Hypothalamus (tissue), 51 donors: ENCODE measurements at regions not wholly inside any gene's neighbourhood (a gene's known extent, or its start where the extent isn't known, plus 50 kb on each side); places are given as distances from the start of the nearest gene placed in this dataset.

ENCODE experiments used
- DNase-seq, 51 donors: peaks; one replicate each; lab custom pipeline; 2025; lab: John Stamatoyannopoulos, UW

DNA sequence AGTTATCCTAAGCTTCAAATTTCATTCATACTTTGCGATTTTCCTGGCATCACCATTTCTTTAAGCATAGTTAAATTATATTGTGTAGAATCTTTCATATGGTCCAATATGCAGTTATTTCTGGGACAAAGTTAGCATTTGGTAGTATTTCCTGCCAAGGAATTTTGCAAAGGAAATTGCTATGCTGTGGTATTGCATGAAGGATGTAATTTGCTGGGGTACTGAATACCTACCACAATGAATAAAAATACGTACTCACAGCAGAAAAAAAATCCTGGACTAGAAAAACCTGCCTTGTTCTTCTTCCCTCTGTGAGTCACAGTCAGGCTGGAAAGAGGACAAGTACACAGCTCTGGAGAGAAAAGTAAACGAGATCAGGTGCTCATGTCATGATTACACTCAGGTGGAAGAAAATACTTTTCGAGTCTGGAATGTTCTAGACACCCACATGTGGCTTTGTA is 241.2 kb downstream of the PTBP2 start:
- no peak for DNase-seq

DNA sequence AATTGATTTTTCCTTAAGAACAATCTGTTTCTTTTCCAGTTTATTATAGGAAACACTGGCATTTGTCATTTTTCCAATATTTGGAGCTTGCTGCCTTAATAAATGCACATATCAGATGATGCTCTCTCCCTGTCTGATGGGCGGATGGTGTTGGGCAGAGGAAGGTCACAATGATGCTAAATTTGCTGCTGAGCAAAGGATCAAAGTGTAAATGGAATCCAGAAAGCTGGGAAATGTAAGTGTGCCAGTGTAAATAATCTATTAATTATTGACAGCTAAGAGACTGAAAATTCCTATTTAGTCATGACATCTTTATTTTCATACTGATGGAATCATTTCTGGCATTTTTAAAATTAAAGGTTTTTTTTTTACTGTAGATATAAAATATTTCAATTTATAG is 243.2 kb downstream of the PTBP2 start:
- DNase-seq: no peak

GRCh38 chr1:96966536-96967138 is 245.1 kb downstream of the PTBP2 start:
- DNase-seq: peak in 48 of 51 donors; percentile 1 to 79 (median 48)

GRCh38 chr1:96967311-96967710 is 245.7 kb downstream of the PTBP2 start:
- no peak for DNase-seq

GRCh38 chr1:96968541-96968940 is 247.0 kb downstream of the PTBP2 start:
- peak in 7 of 51 donors; percentile 0 to 16 (median 4) for DNase-seq

- no peak for DNase-seq
Observed at GRCh38 chr1:96968983-96969382, 247.4 kb downstream of the PTBP2 start.

DNA sequence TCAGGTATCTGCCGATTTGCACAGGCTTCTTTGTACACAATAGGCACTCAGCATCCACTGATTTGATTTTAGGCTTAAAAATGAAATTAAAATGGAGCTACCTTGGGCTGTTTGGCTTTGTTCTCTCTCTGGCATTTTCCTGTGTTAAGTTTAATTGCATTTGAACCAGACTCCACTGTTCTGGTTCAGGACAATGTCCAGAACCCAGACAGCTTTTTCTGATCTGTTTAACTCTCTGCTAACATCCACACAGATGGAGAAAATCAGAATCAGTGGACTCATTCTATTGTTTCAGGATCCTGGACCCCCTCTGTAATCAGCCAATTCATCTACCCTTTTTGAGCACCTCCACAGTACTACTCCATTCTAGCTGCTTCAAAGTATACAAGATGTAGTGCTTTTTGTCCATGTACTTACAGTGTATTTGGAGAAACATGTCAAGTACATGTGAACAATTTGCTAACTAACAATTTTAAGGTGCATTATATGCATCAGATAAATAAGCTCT is 248.1 kb downstream of the PTBP2 start:
- no peak for DNase-seq

GRCh38 chr1:96971439-96971838 is 249.9 kb downstream of the PTBP2 start:
- DNase-seq: no peak

- DNase-seq: no peak
Observed at GRCh38 chr1:96971849-96972602, 250.4 kb downstream of the PTBP2 start.

GRCh38 chr1:96973605-96974004 is 252.0 kb downstream of the PTBP2 start:
- DNase-seq: no peak

DNA sequence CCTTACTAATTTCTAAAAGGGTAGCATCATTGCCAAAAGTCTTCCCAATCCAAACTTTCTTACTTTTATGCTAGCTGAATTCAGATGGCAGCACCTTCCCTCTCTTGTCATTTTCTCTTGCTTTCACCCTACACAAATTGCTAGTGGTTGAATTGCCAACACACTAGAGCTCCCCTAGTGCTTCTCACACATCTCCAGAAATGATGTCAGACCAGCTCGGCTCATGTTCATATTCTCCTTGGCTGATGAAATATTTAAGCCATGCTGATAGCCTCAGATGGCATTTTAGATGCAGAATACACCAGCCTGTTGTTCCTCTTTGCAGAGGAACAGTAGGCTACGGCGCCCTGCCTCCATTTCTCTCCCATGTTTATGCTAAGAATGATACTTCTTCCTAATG is 256.9 kb downstream of the PTBP2 start:
- no peak for DNase-seq

- no peak for DNase-seq
Observed at GRCh38 chr1:96978901-96979300, 257.3 kb downstream of the PTBP2 start.

GRCh38 chr1:96979304-96980268 is 258.0 kb downstream of the PTBP2 start:
- DNase-seq: no peak

GRCh38 chr1:96980448-96980847 is 258.9 kb downstream of the PTBP2 start:
- DNase-seq: no peak

DNA sequence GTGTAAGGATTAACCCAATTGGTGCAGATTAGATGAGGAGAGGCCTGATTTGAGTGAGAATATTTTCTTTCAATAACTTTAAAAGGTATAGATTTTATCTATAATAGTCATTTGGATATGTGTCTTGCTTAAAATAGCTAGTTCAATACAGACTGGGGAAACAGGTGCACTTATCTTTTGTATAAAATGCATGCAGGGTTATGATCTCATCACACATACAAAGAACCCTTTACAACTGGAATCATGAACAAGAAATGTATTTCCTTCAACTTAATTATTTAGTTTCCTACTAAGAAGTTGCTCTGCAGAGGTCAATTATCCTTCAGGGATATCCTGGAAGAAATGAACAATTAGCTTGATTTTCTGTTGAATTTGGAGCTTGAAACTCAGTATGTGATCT is 259.6 kb downstream of the PTBP2 start:
- DNase-seq: no peak

DNA sequence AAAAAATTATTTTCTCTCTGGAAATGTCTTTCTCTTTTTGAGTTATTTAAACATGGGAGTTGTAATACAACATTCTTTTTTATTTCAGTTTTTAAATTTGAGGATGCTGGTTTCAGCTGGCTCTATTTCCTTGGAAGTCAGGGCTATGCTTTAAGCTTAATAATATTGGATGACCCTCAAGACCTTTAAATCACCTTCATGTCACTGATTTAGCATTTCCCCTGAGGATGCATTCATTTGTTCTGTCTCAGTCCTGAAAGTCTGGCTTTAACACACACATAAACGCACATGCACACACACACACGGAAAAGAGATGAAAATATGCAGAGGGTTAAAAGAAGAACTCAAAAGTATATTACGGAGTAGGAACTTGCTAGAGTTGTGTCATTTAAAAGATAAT is 260.5 kb downstream of the PTBP2 start:
- no peak for DNase-seq

- no peak for DNase-seq
Observed at GRCh38 chr1:96983866-96984265, 262.3 kb downstream of the PTBP2 start.

- DNase-seq: no peak
Observed at GRCh38 chr1:96987186-96987703, 265.7 kb downstream of the PTBP2 start.

- DNase-seq: no peak
Observed at GRCh38 chr1:96989302-96989701, 267.7 kb downstream of the PTBP2 start.

DNA sequence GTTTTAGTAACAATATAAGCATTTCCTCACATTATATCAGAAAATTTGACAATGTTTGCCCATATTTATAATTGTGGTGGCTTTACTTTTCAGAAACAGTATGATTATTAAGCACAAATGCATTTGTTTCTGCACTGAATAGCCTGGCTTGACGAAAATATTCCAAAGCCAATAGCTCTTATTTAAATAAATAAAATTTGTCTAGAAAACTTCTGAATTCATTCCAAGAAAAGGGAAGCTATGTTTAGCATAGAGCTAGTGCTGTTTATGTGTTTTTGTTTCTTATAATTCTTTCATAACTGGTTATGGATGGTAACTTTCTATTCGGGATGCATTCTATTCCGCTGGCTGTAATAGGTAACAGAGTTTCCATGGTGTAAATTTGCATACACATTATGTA is 268.6 kb downstream of the PTBP2 start:
- DNase-seq: no peak

DNA sequence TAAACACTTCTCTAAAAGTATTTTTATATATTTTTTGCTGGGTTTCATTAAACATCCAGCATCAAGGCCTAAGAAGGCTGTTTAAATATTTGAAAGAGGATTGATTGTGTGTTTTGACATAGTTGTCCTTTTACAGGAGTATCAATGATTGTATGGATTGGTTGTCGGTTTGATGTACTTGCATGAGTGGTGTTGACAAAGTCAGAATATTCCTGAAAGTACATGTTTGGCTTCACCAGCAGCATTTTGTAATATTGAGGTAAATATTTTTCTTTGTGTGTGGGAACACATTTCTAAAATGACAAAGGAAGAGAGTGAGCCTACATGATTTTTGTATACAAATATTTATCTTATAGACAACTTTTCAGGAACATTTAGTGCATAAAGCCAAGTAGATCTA is 269.7 kb downstream of the PTBP2 start:
- no peak for DNase-seq
